ENCODE measurements at regions not wholly inside any gene's neighbourhood (a gene's known extent, or its start where the extent isn't known, plus 50 kb on each side); places are given as distances from the start of the nearest gene placed in this dataset.

DNA sequence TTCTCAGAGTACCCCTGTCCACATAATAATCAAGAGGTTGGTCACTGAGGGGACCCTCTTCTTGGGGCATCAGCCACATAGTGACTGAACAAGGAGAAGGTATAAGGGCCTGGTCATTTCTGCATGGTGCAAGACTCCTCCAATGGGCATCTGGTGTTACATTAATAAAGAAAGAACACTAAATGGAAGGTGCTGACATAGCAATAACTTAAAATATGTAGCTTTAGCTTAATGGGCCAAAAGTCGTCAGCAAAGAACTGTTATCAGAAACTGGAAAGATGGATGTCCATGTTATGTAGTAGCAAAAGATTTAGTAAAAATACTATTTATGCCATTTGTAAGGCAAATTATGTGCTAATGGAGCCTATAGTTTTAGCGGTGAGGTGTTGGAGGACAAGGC is 916.5 kb upstream of the SOX11 start:
- TF ChIP-seq, protein P1, sequence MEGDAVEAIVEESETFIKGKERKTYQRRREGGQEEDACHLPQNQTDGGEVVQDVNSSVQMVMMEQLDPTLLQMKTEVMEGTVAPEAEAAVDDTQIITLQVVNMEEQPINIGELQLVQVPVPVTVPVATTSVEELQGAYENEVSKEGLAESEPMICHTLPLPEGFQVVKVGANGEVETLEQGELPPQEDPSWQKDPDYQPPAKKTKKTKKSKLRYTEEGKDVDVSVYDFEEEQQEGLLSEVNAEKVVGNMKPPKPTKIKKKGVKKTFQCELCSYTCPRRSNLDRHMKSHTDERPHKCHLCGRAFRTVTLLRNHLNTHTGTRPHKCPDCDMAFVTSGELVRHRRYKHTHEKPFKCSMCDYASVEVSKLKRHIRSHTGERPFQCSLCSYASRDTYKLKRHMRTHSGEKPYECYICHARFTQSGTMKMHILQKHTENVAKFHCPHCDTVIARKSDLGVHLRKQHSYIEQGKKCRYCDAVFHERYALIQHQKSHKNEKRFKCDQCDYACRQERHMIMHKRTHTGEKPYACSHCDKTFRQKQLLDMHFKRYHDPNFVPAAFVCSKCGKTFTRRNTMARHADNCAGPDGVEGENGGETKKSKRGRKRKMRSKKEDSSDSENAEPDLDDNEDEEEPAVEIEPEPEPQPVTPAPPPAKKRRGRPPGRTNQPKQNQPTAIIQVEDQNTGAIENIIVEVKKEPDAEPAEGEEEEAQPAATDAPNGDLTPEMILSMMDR (IDR thresholded peaks at IDR 0.05; ENCODE audit: low read depth, low read length) = no peak
- TF ChIP-seq EZH2phosphoT487 (IDR thresholded peaks at IDR 0.05; ENCODE audit: low read depth) = no peak

Data from OCI-LY3 (cell line).